ENCODE measurements at regions not wholly inside any gene's neighbourhood (a gene's known extent, or its start where the extent isn't known, plus 50 kb on each side); places are given as distances from the start of the nearest gene placed in this dataset.

DNA sequence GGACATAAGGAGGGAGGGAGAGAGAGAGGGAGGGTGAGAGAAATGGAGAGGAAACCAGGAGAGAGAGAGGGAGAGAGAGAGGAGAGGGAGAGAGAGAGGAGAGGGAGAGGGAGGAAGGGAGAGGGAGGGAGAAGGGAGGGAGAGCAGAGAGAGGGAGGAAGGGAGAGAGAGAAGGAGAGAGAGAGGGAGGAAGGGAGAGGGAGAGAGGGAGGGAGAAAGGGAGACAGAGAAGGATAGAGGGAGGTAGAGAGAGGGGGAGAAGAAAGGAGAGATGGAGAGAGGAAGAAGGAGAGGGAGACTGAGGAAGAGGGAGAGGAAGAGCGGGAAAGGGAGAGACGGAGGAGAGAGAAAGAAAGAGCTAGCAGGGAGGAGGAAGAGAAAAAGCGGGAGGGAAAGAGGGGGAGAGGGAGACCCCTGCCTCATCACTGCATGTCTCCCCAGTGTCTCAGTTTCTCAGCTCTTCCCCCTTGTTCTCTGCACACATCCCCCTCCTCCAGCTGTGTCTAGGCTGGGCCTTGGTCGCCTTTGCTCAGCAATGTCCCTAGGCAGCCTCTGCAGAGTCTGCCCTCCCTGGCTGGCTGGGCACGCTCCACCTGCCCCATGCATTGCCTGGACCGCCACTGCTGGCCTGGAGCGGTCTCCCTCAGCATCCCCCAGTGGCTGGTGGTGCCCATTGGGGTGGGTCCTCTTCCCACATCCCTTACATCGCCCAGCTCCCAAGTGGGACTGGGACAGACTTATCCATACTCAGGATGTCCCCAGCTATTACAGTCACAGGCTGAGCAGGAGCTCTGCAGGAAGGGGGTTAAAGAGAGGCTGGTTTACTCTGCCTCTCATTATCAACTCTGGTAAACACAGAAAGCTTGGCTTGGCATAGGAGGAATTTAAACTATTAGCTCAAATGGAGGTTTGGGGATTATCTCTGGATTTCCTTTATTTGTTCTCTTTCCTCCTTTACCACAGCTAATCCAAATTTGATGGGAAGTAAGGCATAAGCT is 85.7 kb upstream of the APCDD1 start:
- Histone ChIP-seq H3K4me2 (no peak overlapping the region), H2AFZ (no peak overlapping the region), H4K20me1 (ENCODE audit: insufficient read depth) (no peaks in the 10 kb centered on the region), H3K27me3 (ENCODE audit: insufficient read depth, low read depth) (peaks cover 7% of the 10 kb centered on the region; the same call in 1 of the 2 replicates), H3K4me3 (no peak overlapping the region), H3F3A (ENCODE audit: insufficient read depth, low read depth) (no peaks in the 10 kb centered on the region), H3K36me3 (ENCODE audit: low read depth) (no peaks in the 10 kb centered on the region), H3K79me2 (ENCODE audit: low read depth) (no peaks in the 10 kb centered on the region), H3K9me2 (ENCODE audit: insufficient read depth) (no peaks in the 10 kb centered on the region; the same call in 1 of the 2 replicates), H3K27ac (no peak overlapping the region), H3K9me3 (ENCODE audit: insufficient read depth, low read depth) (no peaks in the 10 kb centered on the region), H3K4me1 (replicated peaks; ENCODE audit: insufficient read depth) (no peaks in the 10 kb centered on the region)
- ChIA-PET CTCF (no interaction called here), POLR2A (ENCODE audit: unreplicated experiment) (no interaction called here)
- intact Hi-C loops (cut with micrococcal nuclease; ENCODE audit: unreplicated experiment), result no loop called here
- no peak for DNase-seq
- TF ChIP-seq CTCF (conservative IDR thresholded peaks at IDR 0.05) (no peak), EZH2 (IDR thresholded peaks at IDR 0.05; ENCODE audit: low read depth) (no peak)
- BruUV-seq (replicated peaks), result no TSS peak

- no peaks in the 10 kb centered on the region for H3K4me1 ChIP-seq (replicated peaks; ENCODE audit: insufficient read depth)
Measured at GRCh38 chr18:10370716-10371115, 83.7 kb upstream of the APCDD1 start.

DNA sequence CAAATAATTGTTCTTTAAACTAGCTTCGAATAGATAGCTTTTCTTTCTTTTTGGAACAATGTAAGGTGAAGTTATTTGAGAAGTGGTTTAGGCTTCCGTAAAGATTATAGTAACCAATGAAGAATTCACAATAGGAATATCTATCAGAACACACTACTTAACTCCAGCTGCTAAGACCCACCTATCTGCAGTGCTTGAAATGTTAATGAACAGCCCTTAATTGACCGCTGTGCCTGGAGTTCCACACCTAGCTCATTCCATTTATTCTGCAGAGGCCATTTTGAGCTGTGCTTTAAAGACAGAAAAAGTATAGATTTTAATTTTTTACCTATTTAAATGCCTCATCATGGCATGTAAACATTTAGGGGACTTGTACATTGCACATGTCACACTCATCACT is 83.3 kb upstream of the APCDD1 start:
- Histone ChIP-seq H3K4me3 (no peak overlapping the region), H3K27ac (no peak overlapping the region), H4K20me1 (ENCODE audit: insufficient read depth) (no peaks in the 10 kb centered on the region), H2AFZ (no peak overlapping the region), H3K9me3 (ENCODE audit: insufficient read depth, low read depth) (no peaks in the 10 kb centered on the region), H3K9me2 (ENCODE audit: insufficient read depth) (no peaks in the 10 kb centered on the region; the same call in 1 of the 2 replicates), H3K4me2 (no peak overlapping the region), H3K27me3 (ENCODE audit: insufficient read depth, low read depth) (peaks cover 7% of the 10 kb centered on the region; the same call in 1 of the 2 replicates), H3F3A (ENCODE audit: insufficient read depth, low read depth) (no peaks in the 10 kb centered on the region), H3K4me1 (replicated peaks; ENCODE audit: insufficient read depth) (no peaks in the 10 kb centered on the region), H3K79me2 (ENCODE audit: low read depth) (no peaks in the 10 kb centered on the region), H3K36me3 (ENCODE audit: low read depth) (no peaks in the 10 kb centered on the region)
- no TSS peak for BruUV-seq (replicated peaks)
- no peak for TF ChIP-seq CTCF (conservative IDR thresholded peaks at IDR 0.05)
- TF ChIP-seq EZH2 (IDR thresholded peaks at IDR 0.05; ENCODE audit: low read depth), result no peak
- POLR2A ChIA-PET (ENCODE audit: unreplicated experiment), result no interaction called here
- DNase-seq, result no peak
- intact Hi-C loops (cut with micrococcal nuclease; ENCODE audit: unreplicated experiment), result no loop called here
- CTCF ChIA-PET, result no interaction called here

More at GRCh38 chr18:10370716-10371115, 83.7 kb upstream of the APCDD1 start:
- ChIA-PET POLR2A (ENCODE audit: unreplicated experiment) (no interaction called here), CTCF (no interaction called here)
- H3K27ac ChIP-seq, result no peak overlapping the region
- H3K27me3 ChIP-seq (ENCODE audit: insufficient read depth, low read depth), result peaks cover 7% of the 10 kb centered on the region; the same call in 1 of the 2 replicates
- H3K36me3 ChIP-seq (ENCODE audit: low read depth), result no peaks in the 10 kb centered on the region
- H2AFZ ChIP-seq, result no peak overlapping the region
- H3K9me2 ChIP-seq (ENCODE audit: insufficient read depth), result no peaks in the 10 kb centered on the region; the same call in 1 of the 2 replicates
- intact Hi-C loops (cut with micrococcal nuclease; ENCODE audit: unreplicated experiment), result no loop called here
- no peaks in the 10 kb centered on the region for H3F3A ChIP-seq (ENCODE audit: insufficient read depth, low read depth)
- BruUV-seq (replicated peaks), result no TSS peak
- no peak overlapping the region for H3K4me3 ChIP-seq
- no peak overlapping the region for H3K4me2 ChIP-seq
- no peak for TF ChIP-seq EZH2 (IDR thresholded peaks at IDR 0.05; ENCODE audit: low read depth)
- TF ChIP-seq CTCF (conservative IDR thresholded peaks at IDR 0.05), result no peak
- H3K9me3 ChIP-seq (ENCODE audit: insufficient read depth, low read depth), result no peaks in the 10 kb centered on the region
- no peak for DNase-seq
- no peaks in the 10 kb centered on the region for H4K20me1 ChIP-seq (ENCODE audit: insufficient read depth)
- no peaks in the 10 kb centered on the region for H3K79me2 ChIP-seq (ENCODE audit: low read depth)
